Osteocyte (in vitro differentiated cells): ENCODE measurements at regions not wholly inside any gene's neighbourhood (a gene's known extent, or its start where the extent isn't known, plus 50 kb on each side); places are given as distances from the start of the nearest gene placed in this dataset.
A peak's percentile ranks its signal among the peaks of the same experiment; 100 is the strongest.

Experiments
- DNase-seq: peaks from one replicate; pipeline ENCODE4 v3.0.0; 2021; ENCODE audit warnings: mixed read lengths; ENCODE audit not compliant: unreplicated experiment; ENCODE audit errors: extremely low spot score
- H3K27ac Mint-ChIP-seq: one replicate; pipeline ENCODE4 v1.8.0; 2021; ENCODE audit warnings: mild to moderate bottlenecking, mixed read lengths; ENCODE audit not compliant: unreplicated experiment
- H3K27me3 Mint-ChIP-seq: one replicate; pipeline ENCODE4 v1.8.0; 2021; ENCODE audit warnings: mixed read lengths; ENCODE audit not compliant: unreplicated experiment
- H3K36me3 Mint-ChIP-seq: one replicate; pipeline ENCODE4 v1.8.0; 2021; ENCODE audit warnings: mixed read lengths; ENCODE audit not compliant: unreplicated experiment
- H3K4me1 Mint-ChIP-seq: one replicate; pipeline ENCODE4 v1.8.0; 2021; ENCODE audit warnings: mixed read lengths; ENCODE audit not compliant: unreplicated experiment
- H3K4me3 Mint-ChIP-seq: one replicate; pipeline ENCODE4 v1.8.0; 2021; ENCODE audit warnings: mild to moderate bottlenecking, moderate library complexity, mixed read lengths; ENCODE audit not compliant: unreplicated experiment
- H3K9me3 Mint-ChIP-seq: one replicate; pipeline ENCODE4 v1.8.0; 2021; ENCODE audit warnings: mixed read lengths; ENCODE audit not compliant: unreplicated experiment
- TF ChIP-seq, protein P1 (sequence below): fragments of 200-600 bp; sonication (generic); IDR thresholded peaks from 2 replicates; pipeline ENCODE4 v1.5.0; 2021; ENCODE audit warnings: antibody characterized with exemption, mild to moderate bottlenecking, moderate library complexity

- no peak overlapping the region for H3K4me3 Mint-ChIP-seq
- H3K4me1 Mint-ChIP-seq = no peaks in the 10 kb centered on the region
- H3K27me3 Mint-ChIP-seq = no peaks in the 10 kb centered on the region
- no peaks in the 10 kb centered on the region for H3K36me3 Mint-ChIP-seq
- TF ChIP-seq, protein P1, sequence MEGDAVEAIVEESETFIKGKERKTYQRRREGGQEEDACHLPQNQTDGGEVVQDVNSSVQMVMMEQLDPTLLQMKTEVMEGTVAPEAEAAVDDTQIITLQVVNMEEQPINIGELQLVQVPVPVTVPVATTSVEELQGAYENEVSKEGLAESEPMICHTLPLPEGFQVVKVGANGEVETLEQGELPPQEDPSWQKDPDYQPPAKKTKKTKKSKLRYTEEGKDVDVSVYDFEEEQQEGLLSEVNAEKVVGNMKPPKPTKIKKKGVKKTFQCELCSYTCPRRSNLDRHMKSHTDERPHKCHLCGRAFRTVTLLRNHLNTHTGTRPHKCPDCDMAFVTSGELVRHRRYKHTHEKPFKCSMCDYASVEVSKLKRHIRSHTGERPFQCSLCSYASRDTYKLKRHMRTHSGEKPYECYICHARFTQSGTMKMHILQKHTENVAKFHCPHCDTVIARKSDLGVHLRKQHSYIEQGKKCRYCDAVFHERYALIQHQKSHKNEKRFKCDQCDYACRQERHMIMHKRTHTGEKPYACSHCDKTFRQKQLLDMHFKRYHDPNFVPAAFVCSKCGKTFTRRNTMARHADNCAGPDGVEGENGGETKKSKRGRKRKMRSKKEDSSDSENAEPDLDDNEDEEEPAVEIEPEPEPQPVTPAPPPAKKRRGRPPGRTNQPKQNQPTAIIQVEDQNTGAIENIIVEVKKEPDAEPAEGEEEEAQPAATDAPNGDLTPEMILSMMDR = no peak
- DNase-seq = no peak
- no peak overlapping the region for H3K27ac Mint-ChIP-seq
- peaks cover 4% of the 10 kb centered on the region for H3K9me3 Mint-ChIP-seq
Observed at GRCh38 chr3:35413483-35413882, 225.8 kb upstream of the ARPP21 start.

GRCh38 chr3:35417080-35417479 is 222.2 kb upstream of the ARPP21 start:
- Mint-ChIP-seq H3K36me3 (no peaks in the 10 kb centered on the region), H3K4me1 (peaks cover 3% of the 10 kb centered on the region), H3K27me3 (no peaks in the 10 kb centered on the region), H3K4me3 (no peak overlapping the region), H3K9me3 (peaks cover 4% of the 10 kb centered on the region), H3K27ac (no peak overlapping the region)
- DNase-seq = no peak
- TF ChIP-seq, protein P1 = no peak

GRCh38 chr3:35422101-35422500 is 217.2 kb upstream of the ARPP21 start:
- H3K4me3 Mint-ChIP-seq = no peak overlapping the region
- no peaks in the 10 kb centered on the region for H3K27me3 Mint-ChIP-seq
- H3K36me3 Mint-ChIP-seq = no peaks in the 10 kb centered on the region
- TF ChIP-seq, protein P1 = no peak
- H3K27ac Mint-ChIP-seq = peak overlapping the region; percentile 96
- no peaks in the 10 kb centered on the region for H3K9me3 Mint-ChIP-seq
- peaks cover 25% of the 10 kb centered on the region for H3K4me1 Mint-ChIP-seq
- DNase-seq = no peak

GRCh38 chr3:35422836-35423601 is 216.3 kb upstream of the ARPP21 start:
- no peak for DNase-seq
- Mint-ChIP-seq H3K9me3 (no peaks in the 10 kb centered on the region), H3K27ac (peak overlapping the region; percentile 96), H3K4me3 (peak overlapping the region; percentile 69), H3K4me1 (peaks cover 25% of the 10 kb centered on the region), H3K36me3 (no peaks in the 10 kb centered on the region), H3K27me3 (no peaks in the 10 kb centered on the region)
- TF ChIP-seq, protein P1 = no peak

GRCh38 chr3:35426366-35426958 is 212.9 kb upstream of the ARPP21 start:
- DNase-seq = no peak
- no peak overlapping the region for H3K27ac Mint-ChIP-seq
- H3K36me3 Mint-ChIP-seq = no peaks in the 10 kb centered on the region
- H3K27me3 Mint-ChIP-seq = no peaks in the 10 kb centered on the region
- TF ChIP-seq, protein P1 = no peak
- H3K4me1 Mint-ChIP-seq = peaks cover 25% of the 10 kb centered on the region
- H3K9me3 Mint-ChIP-seq = peaks cover 3% of the 10 kb centered on the region
- no peak overlapping the region for H3K4me3 Mint-ChIP-seq
